Neural cell (in vitro differentiated cells): ENCODE measurements at regions not wholly inside any gene's neighbourhood (a gene's known extent, or its start where the extent isn't known, plus 50 kb on each side); places are given as distances from the start of the nearest gene placed in this dataset.

ENCODE experiments used
- EP300 ChIP-seq: fragments of 450-650 bp; conservative IDR thresholded peaks from 2 replicates; pipeline ENCODE4 v1.6.1; 2014; ENCODE audit warnings: antibody characterized with exemption, mild to moderate bottlenecking, moderate library complexity; ENCODE audit not compliant: poor library complexity, severe bottlenecking
- EZH2 ChIP-seq: fragments of 200-600, 300-800 bp; shearing (Covaris generic), sonication (generic); IDR thresholded peaks from 2 replicates; pipeline ENCODE4 v1.6.1; 2014; ENCODE audit warnings: antibody characterized with exemption, low read length, borderline replicate concordance, mild to moderate bottlenecking; ENCODE audit not compliant: insufficient read depth, poor library complexity, severe bottlenecking
- MXI1 ChIP-seq: fragments of 450-650 bp; conservative IDR thresholded peaks from 2 replicates; pipeline ENCODE4 v1.6.1; 2014; ENCODE audit warnings: antibody characterized with exemption, mild to moderate bottlenecking; ENCODE audit not compliant: poor library complexity, severe bottlenecking
- POLR2AphosphoS5 ChIP-seq: IDR thresholded peaks from 2 replicates; pipeline ENCODE4 v1.6.1; 2012
- SMC3 ChIP-seq: fragments of 450-650 bp; conservative IDR thresholded peaks from 2 replicates; pipeline ENCODE4 v1.6.1; 2014; ENCODE audit warnings: antibody characterized with exemption, mild to moderate bottlenecking, moderate library complexity; ENCODE audit not compliant: poor library complexity
- TF ChIP-seq, protein P1 (sequence below): fragments of 450-650 bp; IDR thresholded peaks from 2 replicates; pipeline ENCODE4 v1.5.1; 2014; ENCODE audit warnings: antibody characterized with exemption, mild to moderate bottlenecking, moderate library complexity; ENCODE audit not compliant: poor library complexity, severe bottlenecking

DNA sequence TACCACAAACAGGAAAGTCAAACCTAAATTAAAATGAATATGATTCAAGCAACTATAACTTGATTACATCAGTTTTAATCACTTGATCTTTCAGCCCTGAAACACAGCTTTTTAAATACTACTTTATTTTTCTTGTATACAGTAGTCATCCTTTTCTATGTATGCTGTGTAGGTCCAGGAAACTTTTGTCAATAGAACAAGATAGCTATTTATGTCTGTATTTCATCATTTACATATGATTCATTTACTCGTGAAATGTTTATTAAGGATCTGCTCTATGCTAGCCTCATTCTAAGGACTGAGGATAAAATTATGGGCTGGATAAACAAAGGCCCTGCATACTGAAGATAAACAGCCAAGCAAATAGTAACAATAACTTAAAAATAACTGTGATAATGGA is 930.2 kb downstream of the TFAP2A start:
- TF ChIP-seq EP300 (no peak), POLR2AphosphoS5 (no peak), SMC3 (no peak), MXI1 (no peak), EZH2 (no peak)
- TF ChIP-seq, protein P1, sequence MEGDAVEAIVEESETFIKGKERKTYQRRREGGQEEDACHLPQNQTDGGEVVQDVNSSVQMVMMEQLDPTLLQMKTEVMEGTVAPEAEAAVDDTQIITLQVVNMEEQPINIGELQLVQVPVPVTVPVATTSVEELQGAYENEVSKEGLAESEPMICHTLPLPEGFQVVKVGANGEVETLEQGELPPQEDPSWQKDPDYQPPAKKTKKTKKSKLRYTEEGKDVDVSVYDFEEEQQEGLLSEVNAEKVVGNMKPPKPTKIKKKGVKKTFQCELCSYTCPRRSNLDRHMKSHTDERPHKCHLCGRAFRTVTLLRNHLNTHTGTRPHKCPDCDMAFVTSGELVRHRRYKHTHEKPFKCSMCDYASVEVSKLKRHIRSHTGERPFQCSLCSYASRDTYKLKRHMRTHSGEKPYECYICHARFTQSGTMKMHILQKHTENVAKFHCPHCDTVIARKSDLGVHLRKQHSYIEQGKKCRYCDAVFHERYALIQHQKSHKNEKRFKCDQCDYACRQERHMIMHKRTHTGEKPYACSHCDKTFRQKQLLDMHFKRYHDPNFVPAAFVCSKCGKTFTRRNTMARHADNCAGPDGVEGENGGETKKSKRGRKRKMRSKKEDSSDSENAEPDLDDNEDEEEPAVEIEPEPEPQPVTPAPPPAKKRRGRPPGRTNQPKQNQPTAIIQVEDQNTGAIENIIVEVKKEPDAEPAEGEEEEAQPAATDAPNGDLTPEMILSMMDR: no peak
